ENCODE measurements at regions not wholly inside any gene's neighbourhood (a gene's known extent, or its start where the extent isn't known, plus 50 kb on each side); places are given as distances from the start of the nearest gene placed in this dataset.
"Not testable (repeated sequence)": the region's sequence is repeated elsewhere in the genome, so short reads cannot be mapped to it uniquely, and the experiment has no call there.

DNA sequence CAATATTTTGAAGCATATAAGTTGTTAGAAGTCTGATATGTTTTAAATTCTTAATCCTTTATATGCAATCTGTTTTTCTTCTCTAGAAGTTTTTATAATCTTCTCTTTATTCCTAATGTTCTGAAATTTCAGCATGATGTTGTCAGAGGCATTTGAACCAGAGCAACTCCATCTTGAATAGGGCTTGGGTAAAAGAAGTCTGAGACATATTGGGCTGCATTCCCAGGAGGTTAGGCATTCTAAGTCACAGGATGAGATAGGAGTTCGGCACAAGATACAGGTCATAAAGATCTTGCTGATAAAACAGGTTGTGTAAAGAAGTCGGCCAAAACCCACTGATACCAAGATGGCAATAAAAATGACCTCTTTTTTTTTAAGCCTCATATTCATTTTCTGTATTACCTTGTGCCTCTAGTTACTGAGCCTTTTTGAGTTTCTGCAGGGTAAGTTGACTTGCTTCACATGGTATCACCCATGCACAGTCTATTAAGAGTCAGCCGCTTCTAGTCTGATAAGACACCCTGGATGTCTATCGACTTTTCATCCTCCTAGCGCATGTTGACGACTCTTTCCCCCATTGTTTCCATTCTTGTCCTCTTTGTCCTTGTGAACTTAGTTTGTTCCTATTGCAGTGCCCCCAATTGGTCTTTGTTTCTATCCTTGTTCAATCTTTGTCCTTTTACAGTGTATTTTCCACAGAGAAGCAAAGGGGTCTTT lies 80.8 kb upstream of the RNU6-1 start:
- no peak for DNase-seq

DNA sequence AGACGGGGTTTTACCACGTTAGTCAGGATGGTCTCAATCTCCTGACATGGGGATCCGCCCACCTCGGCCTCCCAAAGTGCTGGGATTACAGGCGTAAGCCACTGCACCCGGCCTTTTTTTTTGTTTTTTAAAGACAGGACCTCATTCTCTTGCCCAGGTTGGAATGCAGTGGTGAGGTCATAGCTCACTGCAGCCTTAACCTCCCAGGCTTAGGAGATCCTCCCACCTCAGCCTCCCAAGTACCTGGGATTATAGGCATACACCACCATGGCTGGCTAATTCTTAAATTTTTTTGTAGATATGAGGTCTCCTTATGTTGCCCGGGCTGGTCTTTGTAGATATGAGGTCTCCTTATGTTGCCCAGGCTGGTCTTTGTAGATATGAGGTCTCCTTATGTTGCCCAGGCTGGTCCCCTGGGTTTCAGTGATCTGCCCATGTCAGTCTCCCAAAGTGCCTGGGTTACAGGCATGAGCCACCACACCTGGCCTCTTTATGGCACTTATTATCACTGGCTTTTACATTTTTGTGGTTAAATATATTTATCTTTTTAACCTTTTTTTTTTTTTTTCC lies 82.3 kb upstream of the RNU6-1 start:
- DNase-seq, result no peak

DNA sequence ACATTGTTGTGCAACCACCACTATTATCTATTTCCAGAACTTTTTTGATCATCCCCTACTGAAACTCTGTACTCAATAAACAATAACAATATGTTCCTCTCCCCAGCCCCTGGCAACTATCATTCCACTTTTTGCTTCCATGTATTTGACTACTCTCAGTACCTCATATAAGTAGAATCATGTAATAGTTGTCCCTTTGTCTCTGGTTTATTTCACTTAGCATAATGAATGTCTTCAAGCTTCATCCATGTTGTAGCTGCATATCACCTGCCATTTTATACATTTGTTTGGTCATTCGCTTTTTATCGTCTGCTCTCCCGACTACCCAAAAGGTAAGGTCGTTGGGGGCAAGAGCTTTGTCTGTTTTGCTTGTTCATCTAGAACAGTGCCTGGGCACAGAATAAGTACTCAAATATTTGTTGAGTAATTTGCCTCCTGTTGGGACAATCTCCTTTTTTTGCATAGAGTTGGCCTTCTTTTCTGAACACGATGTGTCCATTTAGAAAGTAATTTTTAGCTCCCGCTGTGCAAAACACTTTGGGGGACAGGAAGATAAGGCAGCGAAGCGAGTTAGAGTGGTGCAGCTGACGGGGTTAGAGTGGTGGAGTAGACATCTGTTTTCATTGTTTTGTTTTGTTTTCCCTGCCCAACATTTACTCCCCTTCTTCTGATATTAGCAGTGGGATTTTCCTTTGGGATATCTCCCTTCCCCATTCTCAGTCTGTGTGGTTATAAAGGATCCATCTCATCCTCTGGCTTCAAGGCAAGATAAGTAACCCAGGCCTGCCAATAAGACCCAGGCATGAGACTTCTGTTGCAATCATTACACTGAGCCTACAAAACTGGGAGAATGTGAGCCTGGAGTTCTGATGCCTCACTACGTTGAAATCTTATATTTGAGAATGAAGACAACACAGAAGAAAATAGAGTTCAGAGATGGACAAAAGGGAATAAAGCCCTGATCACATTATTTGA lies 83.4 kb upstream of the RNU6-1 start:
- no peak for DNase-seq

DNA sequence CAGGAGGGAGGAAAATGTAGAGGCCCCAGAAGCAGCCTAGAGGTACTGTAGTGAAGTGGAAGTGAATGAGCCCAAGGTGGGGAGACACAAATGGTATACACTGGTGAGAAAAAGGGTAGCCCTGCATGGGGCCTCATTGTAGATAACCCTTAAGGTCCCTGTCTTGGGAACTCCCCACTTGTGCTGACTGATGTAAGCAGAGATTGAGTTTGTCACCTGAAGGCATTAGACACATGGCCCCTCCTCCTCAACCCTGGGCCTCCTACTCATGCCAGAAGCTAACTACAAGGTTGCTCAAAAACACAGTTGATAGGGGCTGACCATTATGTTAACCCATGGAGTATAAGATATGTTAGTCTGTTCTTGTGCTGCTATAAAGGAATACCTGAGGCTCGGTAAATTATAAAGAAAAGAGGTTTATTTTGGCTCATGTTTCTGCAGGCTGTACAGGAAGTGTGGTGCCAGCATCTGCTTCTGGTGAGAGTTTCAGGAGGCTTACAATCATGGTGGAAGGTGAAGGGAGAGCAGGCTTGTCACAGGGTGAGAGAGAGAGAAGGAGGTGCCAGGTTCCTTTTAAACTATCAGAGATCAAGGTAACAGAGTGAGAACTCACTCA lies 84.6 kb upstream of the RNU6-1 start:
- no peak for DNase-seq

DNA sequence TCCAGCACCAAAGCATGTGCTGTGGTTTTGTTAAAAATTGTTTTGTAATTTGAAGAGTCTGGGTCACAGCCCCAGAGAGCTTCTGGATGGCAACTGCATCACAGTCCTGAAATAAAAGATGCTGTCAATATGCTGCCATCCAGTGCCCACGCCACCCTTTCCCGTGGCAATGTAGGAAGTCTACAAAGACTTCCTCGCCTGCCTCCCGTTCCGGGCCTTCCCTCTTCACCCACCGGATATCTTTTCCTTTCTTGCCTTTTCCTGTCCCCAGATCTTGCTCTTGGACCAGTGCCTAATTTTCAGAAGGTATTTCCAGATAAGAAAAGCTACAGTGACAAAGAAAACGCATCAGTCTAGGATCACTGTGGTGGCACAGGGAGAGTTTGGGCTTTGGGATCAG lies 85.3 kb upstream of the RNU6-1 start:
- no peak for DNase-seq

DNA sequence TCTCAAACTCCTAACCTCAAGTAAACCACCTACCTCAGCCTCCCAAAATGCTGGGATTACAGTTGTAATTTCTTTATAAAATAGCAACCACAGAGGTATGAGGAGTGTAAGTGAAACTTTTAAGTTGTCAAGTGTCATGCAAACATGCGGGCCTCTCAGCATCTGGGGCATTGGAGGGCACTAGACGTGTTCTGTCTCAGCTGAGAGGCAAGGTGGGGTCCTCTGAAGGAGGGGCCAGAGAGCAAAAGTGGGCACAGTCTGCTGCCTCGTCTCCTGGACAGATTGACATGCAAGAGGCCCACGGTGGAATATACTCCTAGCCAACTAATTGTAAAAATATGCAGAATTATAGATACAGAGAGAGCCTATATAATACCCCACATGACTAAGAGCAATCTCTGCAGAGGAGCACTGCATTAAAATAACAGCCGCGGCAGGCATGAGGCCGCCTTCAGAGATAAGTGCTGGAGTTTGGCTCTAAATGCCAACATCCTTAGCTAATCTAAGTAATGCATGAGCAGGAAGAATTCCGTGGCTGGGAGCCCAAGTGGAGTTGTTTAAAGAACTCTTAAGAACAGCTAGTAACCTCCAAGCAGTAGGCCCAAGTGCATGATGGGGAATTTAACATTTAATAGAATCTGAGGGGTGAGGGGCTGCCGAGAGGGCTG lies 87.8 kb upstream of the RNU6-1 start:
- DNase-seq, result peak in 1 of 2 experiments; percentile 32

DNA sequence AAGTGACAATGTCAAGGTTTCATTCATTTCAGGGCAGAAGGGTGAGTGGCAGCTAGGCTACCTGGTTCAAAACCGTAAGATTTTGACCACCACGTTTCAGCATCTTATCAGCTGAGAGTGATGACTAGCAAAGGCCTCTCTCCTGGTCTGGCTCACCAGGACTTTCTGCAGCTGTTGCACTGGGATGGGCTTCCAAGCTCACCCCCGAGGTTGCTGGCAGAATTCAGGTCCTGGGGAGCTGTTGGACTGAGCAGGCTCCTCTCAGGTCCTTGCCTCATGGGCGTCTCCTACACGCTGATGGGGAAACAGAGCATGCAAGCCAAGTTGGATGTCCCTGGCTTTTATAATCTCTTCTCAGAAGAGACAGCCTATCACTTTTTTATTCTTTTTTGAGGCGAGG lies 88.8 kb upstream of the RNU6-1 start:
- DNase-seq, result no peak

DNA sequence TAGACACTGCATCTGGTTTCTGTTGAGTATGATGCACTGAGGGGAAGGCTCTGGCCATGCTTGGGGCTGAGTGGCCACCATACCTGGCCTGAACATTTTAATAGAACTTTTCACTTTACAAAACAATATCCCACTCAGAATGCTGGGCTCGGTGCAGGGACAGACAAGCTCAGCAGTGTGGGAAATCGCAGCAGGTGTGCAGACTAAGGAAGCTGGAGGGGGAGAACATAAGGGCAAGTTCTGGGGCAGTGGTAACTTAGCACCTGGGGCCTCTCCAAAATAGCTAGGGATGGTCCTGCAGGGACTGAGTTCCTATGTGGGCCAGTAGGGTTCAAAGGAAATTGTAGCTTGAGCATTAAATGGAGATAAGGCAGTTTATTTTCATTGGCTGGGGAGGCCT lies 90.9 kb upstream of the RNU6-1 start:
- DNase-seq, result no peak

DNA sequence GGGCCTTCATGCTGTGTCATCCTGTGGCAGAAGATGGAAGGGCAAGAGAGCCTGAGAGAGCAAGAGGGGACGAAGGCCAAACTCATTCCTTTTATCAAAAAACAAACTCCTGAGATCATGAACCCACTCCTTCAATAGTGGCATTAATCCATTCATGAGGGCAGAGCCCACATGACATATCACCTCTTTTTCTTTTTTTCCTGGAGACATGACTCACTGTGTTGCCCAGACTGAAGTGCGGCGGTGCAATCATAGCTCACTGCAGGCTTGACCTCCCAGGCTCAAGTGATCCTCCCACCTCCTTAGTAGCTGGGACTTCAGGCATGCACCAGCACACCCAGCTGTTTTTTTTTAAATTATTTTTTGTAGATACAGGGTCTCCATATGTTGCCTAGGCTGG lies 92.0 kb upstream of the RNU6-1 start:
- DNase-seq, result no peak

DNA sequence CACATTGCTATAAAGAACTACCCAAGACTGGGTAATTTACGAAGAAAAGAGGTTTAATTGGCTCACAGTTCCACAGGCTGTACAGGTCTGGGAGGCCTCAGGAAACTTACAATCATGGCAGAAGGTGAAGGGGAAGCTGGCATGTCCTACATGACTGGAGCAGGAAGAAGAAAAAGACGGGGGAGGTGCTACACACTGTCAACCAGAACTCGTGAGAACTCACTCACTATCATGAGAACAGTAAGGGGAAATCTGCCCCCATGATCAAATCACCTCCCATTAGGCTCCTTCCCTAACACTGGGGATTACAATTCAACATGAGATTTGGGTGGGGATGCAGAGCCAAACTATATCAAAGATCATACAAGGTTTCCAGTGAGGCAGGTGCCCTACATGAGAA lies 94.3 kb upstream of the RNU6-1 start:
- not testable (repeated sequence) for DNase-seq

DNA sequence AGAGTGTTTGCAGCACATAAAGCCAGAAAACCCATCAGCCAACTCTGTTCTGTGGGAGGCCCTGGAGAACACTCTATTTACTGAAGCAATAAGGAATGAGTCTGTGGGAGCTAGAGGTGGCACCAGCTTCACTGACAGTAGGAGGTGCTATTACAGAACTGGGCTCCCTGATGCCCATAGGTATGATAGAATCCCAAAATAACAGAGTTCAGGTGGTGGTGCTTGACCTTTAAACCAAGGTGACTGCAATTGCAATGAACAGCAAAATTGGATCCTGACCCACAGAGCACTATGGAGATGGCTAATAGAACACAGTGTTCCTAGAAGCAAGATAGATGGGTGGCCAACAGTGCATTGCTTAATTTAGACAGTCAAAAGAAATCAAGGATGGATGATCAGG lies 95.4 kb upstream of the RNU6-1 start:
- DNase-seq, result no peak

DNA sequence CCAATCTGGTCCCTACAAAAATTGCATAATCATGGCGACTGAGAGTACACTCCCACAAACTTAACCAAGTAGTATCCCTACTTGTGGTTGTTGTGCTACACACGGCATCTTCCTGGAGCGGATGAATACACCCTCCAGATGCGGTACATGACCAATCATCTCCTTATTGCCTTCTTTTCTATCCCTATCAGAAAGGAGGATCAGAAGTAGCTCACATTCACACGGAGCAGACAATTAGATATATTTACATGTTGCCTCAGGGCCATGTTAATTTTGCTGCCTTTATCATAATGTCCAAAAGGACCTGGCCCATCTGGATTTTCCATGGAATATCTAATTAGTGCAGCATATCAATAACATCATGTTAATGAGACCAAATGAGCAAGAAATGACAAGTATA lies 96.4 kb upstream of the RNU6-1 start:
- no peak for DNase-seq

DNA sequence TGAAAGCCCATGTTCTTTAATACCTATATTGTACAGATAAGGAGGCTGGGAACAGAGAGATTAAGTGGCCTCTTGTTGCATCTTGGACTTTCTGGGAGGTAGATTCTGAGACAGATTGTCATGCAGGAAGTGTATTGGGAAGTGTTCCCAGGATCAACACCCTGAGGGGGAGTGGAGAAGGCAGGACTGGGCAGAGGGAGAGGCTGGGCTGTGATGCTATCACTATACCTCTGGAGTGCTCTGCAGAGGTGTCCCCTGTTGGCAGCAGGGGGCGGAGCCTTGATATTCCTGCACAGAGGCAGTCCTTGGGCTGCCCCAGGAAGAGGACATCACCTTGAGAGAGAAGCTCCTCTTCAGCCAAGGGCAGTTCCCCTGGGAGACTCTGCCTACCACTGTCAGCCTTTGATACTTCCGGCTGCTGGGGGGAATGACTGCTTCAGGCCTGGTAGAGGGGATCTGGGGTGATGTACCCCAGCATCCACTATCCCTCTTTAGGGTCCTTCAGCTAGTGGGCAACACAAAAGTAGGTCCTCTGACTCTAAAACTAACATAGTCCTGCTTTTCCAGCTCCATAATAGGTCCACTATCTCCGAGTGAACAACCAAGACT lies 97.4 kb upstream of the RNU6-1 start:
- DNase-seq, result no peak

DNA sequence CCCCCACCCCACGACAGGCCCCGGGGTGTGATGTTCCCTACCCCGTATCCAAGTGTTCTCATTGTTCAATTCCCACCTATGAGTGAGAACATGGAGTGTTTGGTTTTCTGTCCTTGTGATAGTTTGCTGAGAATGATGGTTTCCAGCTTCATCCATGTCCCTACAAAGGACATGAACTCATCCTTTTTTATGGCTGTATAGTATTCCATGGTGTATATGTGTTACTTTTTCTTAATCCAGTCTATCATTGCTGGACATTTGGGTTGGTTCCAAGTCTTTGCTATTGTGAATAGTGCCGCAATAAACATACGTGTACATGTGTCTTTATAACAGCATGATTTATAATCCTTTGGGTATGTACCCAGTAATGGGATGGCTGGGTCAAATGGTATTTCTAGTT lies 99.3 kb upstream of the RNU6-1 start:
- not testable (repeated sequence) for DNase-seq

DNA sequence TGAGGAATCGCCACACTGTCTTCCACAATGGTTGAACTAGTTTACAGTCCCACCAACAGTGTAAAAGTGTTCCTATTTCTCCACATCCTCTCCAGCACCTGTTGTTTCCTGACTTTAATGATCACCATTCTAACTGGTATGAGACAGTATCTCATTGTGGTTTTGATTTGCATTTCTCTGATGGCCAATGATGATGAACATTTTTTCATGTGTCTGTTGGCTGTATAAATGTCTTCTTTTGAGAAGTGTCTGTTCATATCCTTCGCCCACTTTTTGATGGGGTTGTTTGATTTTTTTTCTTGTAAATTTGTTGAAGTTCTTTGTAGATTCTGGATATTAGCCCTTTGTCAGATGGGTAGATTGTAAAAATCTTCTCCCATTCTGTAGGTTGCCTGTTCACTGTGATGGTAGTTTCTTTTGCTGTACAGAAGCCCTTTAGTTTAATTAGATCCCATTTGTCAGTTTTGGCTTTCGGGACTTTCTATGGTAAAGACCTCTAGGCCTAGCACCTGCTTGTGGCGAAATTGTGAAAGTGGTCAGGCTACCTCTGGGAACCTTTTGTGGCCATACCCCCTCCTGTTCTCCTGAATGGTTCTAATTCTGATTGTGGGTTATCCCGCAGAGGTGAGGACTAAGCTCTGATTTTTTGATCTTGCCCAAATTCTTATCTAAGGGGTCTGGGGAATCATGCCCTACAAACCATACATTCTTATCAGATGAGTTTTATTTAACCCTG lies 99.9 kb upstream of the RNU6-1 start:
- not testable (repeated sequence) for DNase-seq

DNA sequence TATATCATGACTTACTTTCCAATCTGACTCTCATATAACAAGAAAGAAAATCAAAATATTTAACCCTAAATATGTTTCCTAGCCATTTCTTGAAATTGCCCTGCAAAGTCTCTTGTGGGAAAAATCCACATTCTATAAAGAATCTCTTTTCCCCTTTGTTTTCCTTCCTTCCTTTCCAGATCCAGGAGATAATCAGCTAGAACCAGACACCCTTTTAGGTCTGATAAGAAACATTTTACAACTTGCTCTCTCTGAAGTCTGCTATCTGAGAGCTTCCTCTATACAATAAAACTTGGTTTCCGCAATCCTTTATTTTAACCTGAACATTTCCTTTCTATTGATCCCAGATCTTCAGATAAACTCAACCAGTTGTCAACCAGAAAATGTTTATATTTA lies 100.5 kb upstream of the RNU6-1 start:
- no peak for DNase-seq

DNA sequence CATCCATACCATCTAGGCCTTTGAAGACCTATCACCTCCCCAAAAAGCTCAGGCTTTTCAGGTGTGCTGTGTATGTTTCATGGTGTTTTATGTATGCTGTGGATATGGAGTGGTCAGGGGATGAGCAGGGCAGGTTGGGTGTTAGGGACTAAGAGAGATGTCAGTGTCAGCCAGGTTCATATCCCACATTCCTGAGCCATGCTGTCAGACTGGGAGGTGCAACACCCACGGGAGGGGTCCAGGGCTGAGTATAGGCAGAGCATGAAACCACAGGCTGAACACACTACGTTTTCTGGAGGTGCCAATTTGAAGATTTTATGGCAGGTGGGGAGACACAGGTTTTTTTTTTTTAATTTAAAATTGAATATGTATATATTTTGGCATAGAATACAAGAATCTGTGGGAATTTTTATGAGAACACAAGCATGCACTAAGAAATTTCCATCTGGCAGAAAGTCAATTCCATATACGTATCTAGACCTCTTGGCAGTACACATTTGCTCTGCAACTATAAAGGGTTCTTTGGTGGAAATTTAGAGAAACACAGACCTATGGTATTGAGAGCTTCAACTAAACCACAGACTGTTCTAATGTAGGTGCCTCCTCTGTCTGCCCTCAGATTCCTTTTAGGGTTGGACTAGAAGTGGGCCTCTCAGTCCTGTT lies 101.9 kb upstream of the RNU6-1 start:
- no peak for DNase-seq

DNA sequence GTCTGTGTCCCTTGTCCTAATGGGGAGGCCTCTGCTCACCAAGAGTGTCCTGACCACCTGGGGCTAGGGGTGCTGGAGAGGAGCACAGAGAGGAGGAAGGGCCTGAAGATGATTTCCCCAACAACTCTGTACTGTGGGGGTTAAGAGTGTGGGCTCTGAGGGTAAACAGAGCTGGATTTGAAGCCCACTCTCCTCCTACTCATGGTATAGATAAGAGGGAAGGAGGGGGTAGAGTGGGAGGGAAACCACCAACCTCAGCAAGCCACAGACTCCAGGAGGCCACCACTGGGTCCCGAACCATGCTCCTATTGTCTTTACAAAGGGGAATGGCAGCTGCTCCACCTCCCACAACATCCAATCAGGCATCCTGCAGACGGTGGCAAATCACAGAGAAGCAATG lies 103.6 kb upstream of the RNU6-1 start:
- DNase-seq, result no peak

DNA sequence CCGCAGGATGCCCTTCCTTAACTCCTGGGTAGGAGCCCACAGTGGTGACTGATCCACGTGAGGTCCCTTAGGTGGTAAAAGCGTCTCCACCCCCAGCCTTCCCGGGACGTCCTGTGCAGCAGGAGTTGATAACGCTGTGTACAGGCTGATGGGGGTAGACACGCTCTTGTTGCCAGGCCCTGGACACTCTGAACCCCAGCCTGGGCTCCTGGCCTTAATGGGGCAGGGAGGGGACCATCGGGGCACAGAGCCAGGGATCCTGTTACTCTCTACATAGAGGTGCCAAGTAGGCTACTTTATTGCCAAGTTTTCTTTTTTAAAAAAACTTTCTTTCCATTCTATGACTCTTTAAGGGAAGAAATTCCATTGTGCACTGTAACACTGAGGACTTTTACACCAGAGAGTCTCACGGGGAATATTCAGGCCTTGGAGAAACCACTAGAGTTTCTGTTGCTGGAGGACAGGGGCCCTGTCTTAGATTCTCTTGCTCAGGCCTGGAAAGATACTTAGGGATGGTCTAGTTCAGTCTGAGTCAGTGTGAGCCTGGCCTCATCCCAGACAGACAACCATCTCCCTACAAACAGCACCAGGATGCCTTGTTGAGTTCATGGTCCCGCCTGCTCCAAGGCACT lies 104.3 kb upstream of the RNU6-1 start:
- no peak for DNase-seq

DNA sequence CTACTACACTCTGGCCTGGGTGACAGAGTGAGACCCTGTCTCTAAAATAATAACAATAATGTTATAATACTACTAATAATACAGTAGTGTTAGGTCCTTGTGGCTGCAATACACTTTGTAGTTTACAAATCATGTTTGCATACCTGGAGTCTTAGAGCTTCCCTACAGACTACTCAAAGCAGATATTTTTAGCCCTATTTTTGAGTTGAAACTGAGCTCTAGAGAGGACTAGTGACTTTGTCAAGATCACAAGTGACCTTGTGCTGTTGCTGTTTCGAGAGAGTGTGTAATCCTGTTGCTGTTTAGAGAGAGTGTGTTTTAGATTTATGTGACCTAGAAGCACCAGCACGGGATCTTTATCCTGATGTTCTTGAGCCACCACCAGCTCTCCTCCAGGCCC lies 105.3 kb upstream of the RNU6-1 start:
- DNase-seq, result no peak
